CD14-positive monocyte (primary cell): ENCODE measurements at regions not wholly inside any gene's neighbourhood (a gene's known extent, or its start where the extent isn't known, plus 50 kb on each side); places are given as distances from the start of the nearest gene placed in this dataset.

ENCODE experiments used
- DNase-seq, 3 donors: peaks; one replicate each; pipeline ENCODE4 v3.0.0-alpha.2; 2011 to 2022
- H2AFZ ChIP-seq: 2 replicates; pipeline ENCODE4 v1.6.0; 2012; ENCODE audit warnings: mild to moderate bottlenecking, low read depth, low read length, inconsistent platforms; ENCODE audit not compliant: insufficient read depth, poor library complexity, severe bottlenecking
- H3K27ac ChIP-seq, 2 donors: 1 replicate in 1 of 2; 2 replicates in 1 of 2; pipeline ENCODE4 v1.5.1; 2012 to 2013; ENCODE audit warnings: low read length in 2 of 2, control low read depth in 1 of 2, inconsistent platforms in 1 of 2, low read depth in 1 of 2, mild to moderate bottlenecking in 1 of 2
- H3K27me3 ChIP-seq, 2 donors: one replicate each; pipeline versions ENCODE4 v1.6.0 to v1.6.1; 2011 to 2013; ENCODE audit warnings: low read length in 2 of 2; ENCODE audit not compliant: control insufficient read depth in 2 of 2, insufficient read depth in 2 of 2
- H3K36me3 ChIP-seq, 2 donors: replicated peaks in 1 of 2; 1 replicate in 1 of 2; 2 replicates in 1 of 2; pipeline versions ENCODE4 v1.5.1 to v1.6.1; 2012 to 2013; ENCODE audit warnings: low read length in 2 of 2, control low read depth in 1 of 2, inconsistent platforms in 1 of 2, mild to moderate bottlenecking in 1 of 2; ENCODE audit not compliant: insufficient read depth in 2 of 2, control insufficient read depth in 1 of 2
- H3K4me1 ChIP-seq, 2 donors: 1 replicate in 1 of 2; 2 replicates in 1 of 2; pipeline versions ENCODE4 v1.5.1 to v1.6.1; 2012 to 2013; ENCODE audit warnings: low read length in 2 of 2, control low read depth in 1 of 2, inconsistent platforms in 1 of 2, mild to moderate bottlenecking in 1 of 2, moderate library complexity in 1 of 2; ENCODE audit not compliant: insufficient read depth in 2 of 2, control insufficient read depth in 1 of 2
- H3K4me2 ChIP-seq: replicated peaks from 2 replicates; pipeline ENCODE3; 2012; ENCODE audit warnings: low read length, moderate library complexity, mild to moderate bottlenecking; ENCODE audit not compliant: poor library complexity, severe bottlenecking; ENCODE audit errors: extremely low read depth
- H3K4me3 ChIP-seq, 3 experiments: fragments of 200-600 bp in 1 of 3; sonication (generic) in 1 of 3; replicated peaks in 1 of 3; 1 replicate in 2 of 3; 2 replicates in 1 of 3; pipeline ENCODE4 v1.5.1; 2011 to 2013; ENCODE audit warnings: low read length in 3 of 3, mild to moderate bottlenecking in 3 of 3, control low read depth in 2 of 3, low read depth in 2 of 3, inconsistent platforms in 1 of 3, moderate library complexity in 1 of 3
- H3K79me2 ChIP-seq: 2 replicates; pipeline ENCODE4 v1.6.0; 2012; ENCODE audit warnings: mild to moderate bottlenecking, control low read depth, inconsistent platforms, low read length, moderate library complexity; ENCODE audit not compliant: insufficient read depth
- H3K9ac ChIP-seq: 2 replicates; pipeline ENCODE4 v1.6.0; 2017; ENCODE audit warnings: low read length, mild to moderate bottlenecking; ENCODE audit not compliant: insufficient read depth, poor library complexity, severe bottlenecking
- H3K9me3 ChIP-seq, 2 donors: replicated peaks in 1 of 2; 1 replicate in 1 of 2; 2 replicates in 1 of 2; pipeline versions ENCODE4 v1.5.1 to v1.6.1; 2012 to 2013; ENCODE audit warnings: low read length in 2 of 2, control low read depth in 1 of 2; ENCODE audit not compliant: control insufficient read depth in 1 of 2, insufficient read depth in 1 of 2
- H4K20me1 ChIP-seq: 2 replicates; pipeline ENCODE4 v1.6.0; 2012; ENCODE audit warnings: mild to moderate bottlenecking, low read length, control low read depth, moderate library complexity; ENCODE audit not compliant: insufficient read depth
- H3K27ac Mint-ChIP-seq, 7 donors: one replicate each; pipeline ENCODE4 v1.8.0; 2020; ENCODE audit warnings: mild to moderate bottlenecking in 7 of 7, mixed read lengths in 7 of 7, moderate library complexity in 6 of 7, inconsistent platforms in 2 of 7
- H3K27me3 Mint-ChIP-seq, 3 donors: one replicate each; pipeline ENCODE4 v1.8.0; 2021 to 2022; ENCODE audit warnings: low read depth in 3 of 3, mild to moderate bottlenecking in 3 of 3, mixed read lengths in 3 of 3, moderate library complexity in 3 of 3, inconsistent platforms in 1 of 3
- H3K36me3 Mint-ChIP-seq, 2 donors: one replicate each; pipeline ENCODE4 v1.8.0; 2020; ENCODE audit warnings: mixed read lengths in 2 of 2, inconsistent platforms in 1 of 2, mild to moderate bottlenecking in 1 of 2
- H3K4me1 Mint-ChIP-seq: one replicate; pipeline ENCODE4 v1.8.0; 2020; ENCODE audit warnings: mild to moderate bottlenecking, mixed read lengths
- H3K4me3 Mint-ChIP-seq, 2 donors: one replicate each; pipeline ENCODE4 v1.8.0; 2020; ENCODE audit warnings: mild to moderate bottlenecking in 2 of 2, mixed read lengths in 2 of 2, moderate library complexity in 1 of 2
- H3K9me3 Mint-ChIP-seq, 7 donors: one replicate each; pipeline ENCODE4 v1.8.0; 2020 to 2022; ENCODE audit warnings: mixed read lengths in 7 of 7, mild to moderate bottlenecking in 6 of 7, moderate library complexity in 6 of 7, inconsistent platforms in 2 of 7
- CTCF ChIP-seq: fragments of 200-600 bp; IDR thresholded peaks from one replicate; pipeline ENCODE4 v1.8.0; 2022; ENCODE audit warnings: antibody characterized with exemption, mild to moderate bottlenecking
- WGBS: methylation state at CpG from one replicate; pipeline ENCODE4 v1.1.5; 2013; ENCODE audit warnings: missing lambda C conversion rate; ENCODE audit not compliant: insufficient coverage; 5-methylcytosine and 5-hydroxymethylcytosine counted together
- intact Hi-C, 2 donors: fragments of 100-400 bp; cut with micrococcal nuclease; formaldehyde crosslinking; loops; one replicate each; pipeline versions ENCODE4 v1.15.0 to v1.15.1; 2023

GRCh38 chr17:79258843-79259242, 184.2 kb downstream of the ENGASE start:
- no peak overlapping the region for H3K4me3 Mint-ChIP-seq
- Histone ChIP-seq H3K9ac (no peak overlapping the region), H2AFZ (no peak overlapping the region), H3K27me3 (no peaks in the 10 kb centered on the region), H3K4me3 (no peak overlapping the region), H3K27ac (no peak overlapping the region), H4K20me1 (no peaks in the 10 kb centered on the region), H3K36me3 (no peaks in the 10 kb centered on the region), H3K4me1 (no peaks in the 10 kb centered on the region), H3K79me2 (no peaks in the 10 kb centered on the region), H3K4me2 (no peak overlapping the region), H3K9me3 (no peaks in the 10 kb centered on the region)
- no peak overlapping the region for H3K27ac Mint-ChIP-seq
- no peak for TF ChIP-seq CTCF
- intact Hi-C loops = no loop called here
- no peaks in the 10 kb centered on the region for H3K9me3 Mint-ChIP-seq
- H3K4me1 Mint-ChIP-seq = no peaks in the 10 kb centered on the region
- H3K27me3 Mint-ChIP-seq = peaks cover 14 to 16% (median 15%) of the 10 kb centered on the region in 3 donors
- no peak for DNase-seq
- 92% methylated on average over 6 of the region's 9 CpGs for WGBS
- H3K36me3 Mint-ChIP-seq = no peaks in the 10 kb centered on the region

GRCh38 chr17:79258041-79258440, 183.4 kb downstream of the ENGASE start:
- 64% methylated on average over 4 of the region's 8 CpGs for WGBS
- no peak overlapping the region for H3K4me3 ChIP-seq
- Mint-ChIP-seq H3K27ac (no peak overlapping the region), H3K4me1 (no peaks in the 10 kb centered on the region), H3K27me3 (peaks cover 17 to 20% (median 18%) of the 10 kb centered on the region in 3 donors), H3K36me3 (no peaks in the 10 kb centered on the region), H3K9me3 (no peaks in the 10 kb centered on the region), H3K4me3 (no peak overlapping the region)
- intact Hi-C loops = no loop called here
- no peaks in the 10 kb centered on the region for H3K9me3 ChIP-seq
- no peak overlapping the region for H3K27ac ChIP-seq
- H3K9ac ChIP-seq = no peak overlapping the region
- H3K4me2 ChIP-seq = no peak overlapping the region
- H3K36me3 ChIP-seq = no peaks in the 10 kb centered on the region
- no peak for DNase-seq
- no peak for TF ChIP-seq CTCF
- no peak overlapping the region for H2AFZ ChIP-seq
- no peaks in the 10 kb centered on the region for H4K20me1 ChIP-seq
- no peaks in the 10 kb centered on the region for H3K27me3 ChIP-seq
- H3K79me2 ChIP-seq = no peaks in the 10 kb centered on the region
- no peaks in the 10 kb centered on the region for H3K4me1 ChIP-seq
